ENCODE measurements at regions not wholly inside any gene's neighbourhood (a gene's known extent, or its start where the extent isn't known, plus 50 kb on each side); places are given as distances from the start of the nearest gene placed in this dataset.

DNA sequence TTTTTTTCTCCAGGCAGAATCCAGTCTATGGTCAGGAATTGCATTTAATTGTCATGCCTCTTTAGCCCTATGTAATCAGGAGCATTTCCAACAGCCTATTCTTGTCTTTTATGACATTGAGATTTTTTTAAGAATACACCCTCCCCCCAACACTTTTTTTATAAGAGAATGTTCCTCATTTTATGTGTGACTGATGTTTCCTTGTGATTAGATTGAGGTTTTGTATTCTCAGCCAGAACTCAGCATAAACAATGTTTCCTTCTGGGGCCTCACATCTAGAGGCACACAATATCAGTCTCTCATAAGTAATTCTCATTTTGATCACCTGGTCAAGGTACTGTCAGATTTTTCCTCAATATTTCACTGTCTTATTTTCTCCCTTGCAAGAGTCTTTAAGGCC, 193.4 kb upstream of the PDE1C start:
- DNase-seq (ENCODE audit: low read depth) = no peak

DNA sequence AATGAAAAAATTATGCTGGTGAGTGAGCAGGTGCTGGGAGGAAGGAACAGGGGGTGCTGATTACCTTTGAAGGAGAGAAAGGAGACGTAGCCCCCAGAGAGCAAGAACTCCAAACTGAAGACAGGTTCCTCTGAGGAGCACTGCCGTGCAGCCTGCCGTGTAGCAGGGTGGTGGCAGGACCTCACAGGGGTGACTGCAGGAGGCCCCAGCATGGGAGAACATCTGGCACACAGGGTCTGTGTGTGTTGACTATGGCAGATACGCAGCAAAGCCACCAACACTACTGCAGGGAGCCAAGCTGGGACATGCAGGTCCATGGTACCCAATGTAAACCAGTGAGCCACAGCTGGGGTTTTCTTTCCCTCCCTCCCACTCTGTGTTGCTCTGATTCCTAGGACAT, 192.1 kb upstream of the PDE1C start:
- DNase-seq (ENCODE audit: low read depth) = no peak

DNA sequence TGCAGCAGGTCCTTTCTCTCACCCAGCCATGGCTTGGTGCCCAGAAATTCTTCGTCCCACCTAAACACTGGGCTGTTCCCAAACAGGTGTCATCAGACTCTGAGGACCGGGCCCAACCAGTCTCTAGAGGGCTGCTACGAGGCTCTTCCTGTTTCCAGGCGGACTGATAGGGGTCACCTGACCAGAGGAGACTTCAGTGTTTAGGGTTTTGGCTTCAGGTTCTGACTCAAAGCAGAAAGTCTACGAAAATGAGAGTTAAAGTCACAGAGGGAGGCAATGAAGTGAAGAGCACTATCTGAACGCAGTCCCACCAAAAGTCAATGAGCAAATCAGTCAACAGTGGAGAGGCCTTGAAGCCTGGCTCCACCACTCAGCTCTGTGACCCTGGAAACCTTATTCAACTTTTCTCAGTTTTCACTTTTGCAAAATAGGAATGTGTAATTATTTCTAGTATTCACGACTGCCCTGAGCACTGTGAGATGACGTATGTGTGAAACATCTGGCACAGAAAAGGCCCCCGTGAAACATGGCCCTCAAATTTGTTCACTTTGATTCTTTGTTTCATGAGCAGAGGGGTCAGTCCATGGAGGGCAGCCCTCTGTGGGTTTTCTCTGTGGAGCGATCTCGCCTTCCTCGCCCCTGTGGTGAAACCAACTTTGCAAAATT, 189.9 kb upstream of the PDE1C start:
- DNase-seq (ENCODE audit: low read depth) = no peak

DNA sequence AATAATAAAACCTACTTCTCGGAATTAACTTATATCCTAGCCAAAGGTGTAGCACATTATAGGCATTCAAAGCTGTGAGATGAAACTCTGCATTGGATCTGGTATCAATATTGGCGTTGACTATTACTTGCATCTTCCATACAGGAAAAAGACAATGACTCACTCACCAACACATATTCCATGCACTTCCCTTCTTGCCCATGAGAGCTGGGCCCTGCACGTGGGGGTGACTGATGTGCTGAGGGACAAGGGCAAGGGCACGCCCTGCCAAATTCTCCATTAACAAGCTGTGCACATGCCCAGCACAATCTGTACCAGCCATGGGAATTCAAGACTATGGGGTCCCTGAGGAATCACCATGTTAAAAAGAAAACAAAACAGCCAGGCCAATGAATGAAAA, 188.1 kb upstream of the PDE1C start:
- DNase-seq (ENCODE audit: low read depth) = no peak

GRCh38 chr7:32257621-32258020, 187.4 kb upstream of the PDE1C start:
- DNase-seq (ENCODE audit: low read depth) = no peak

- no peak for DNase-seq (ENCODE audit: low read depth)
These were observed 186.6 kb upstream of the PDE1C start for GRCh38 chr7:32256811-32257210.

DNA sequence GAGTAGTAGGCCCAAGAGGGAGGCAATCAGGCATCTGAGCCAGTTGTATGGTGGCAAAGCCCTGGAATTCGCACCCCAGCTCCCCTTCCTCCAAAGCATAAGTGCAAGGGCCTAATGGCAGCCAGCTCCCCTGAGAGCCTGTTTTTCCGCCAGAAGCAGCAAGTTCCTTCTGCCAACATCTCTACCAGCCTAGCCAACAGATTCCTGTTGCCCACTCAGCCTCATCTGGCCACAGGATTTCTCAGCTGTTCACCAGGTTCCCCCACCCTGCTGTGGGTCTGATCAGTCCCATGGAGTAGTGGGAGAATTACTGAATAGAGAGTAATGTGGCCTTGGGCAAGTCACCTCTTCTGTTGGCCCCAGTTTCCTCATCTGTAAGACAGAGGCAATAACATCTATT, 186.2 kb upstream of the PDE1C start:
- DNase-seq (ENCODE audit: low read depth) = no peak

DNA sequence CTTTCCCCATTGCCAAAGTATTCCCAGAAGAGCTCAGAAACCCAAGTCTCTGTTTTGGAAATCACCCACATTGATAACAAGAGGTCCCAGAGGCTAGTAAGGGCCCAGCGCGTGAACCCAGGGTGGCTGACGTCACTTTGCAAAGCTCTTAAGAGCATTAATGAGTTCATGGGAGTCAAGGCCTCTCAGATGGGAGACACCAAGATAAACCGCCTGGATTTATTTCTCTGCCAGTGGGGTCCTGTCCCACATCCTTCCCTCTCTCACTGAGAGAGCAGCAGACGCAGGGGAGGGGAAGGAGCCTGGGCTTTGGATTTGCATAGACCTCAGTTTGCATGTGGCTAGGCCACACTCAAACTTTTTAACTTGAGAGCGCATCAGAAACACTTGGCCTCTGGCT, 184.8 kb upstream of the PDE1C start:
- DNase-seq (ENCODE audit: low read depth) = no peak

- no peak for DNase-seq (ENCODE audit: low read depth)
These were observed 183.1 kb upstream of the PDE1C start for GRCh38 chr7:32253299-32253698.

- DNase-seq (ENCODE audit: low read depth) = no peak
These were observed 181.5 kb upstream of the PDE1C start for GRCh38 chr7:32251659-32252058.

- DNase-seq (ENCODE audit: low read depth) = no peak
These were observed 180.5 kb upstream of the PDE1C start for GRCh38 chr7:32250471-32251260.

DNA sequence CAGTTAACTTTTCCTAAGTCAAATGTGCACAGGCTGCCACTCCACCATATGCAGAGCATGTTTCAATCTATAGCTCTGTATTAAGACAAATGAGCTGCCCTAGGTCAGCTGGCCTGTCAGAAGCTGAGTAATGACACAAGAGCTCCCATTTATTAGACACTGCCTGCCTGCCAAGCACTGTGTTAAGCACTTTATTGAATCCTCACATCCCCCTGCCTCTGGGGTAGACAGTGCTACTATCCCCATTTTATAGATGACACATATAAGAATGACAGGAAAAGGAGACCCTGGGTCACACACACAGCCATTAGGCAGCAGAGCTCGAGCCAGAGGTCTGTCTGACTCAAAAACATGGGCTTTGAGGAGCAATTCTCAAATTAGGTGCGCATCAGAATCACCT, 179.8 kb upstream of the PDE1C start:
- no peak for DNase-seq (ENCODE audit: low read depth)

- no peak for DNase-seq (ENCODE audit: low read depth)
These were observed 178.3 kb upstream of the PDE1C start for GRCh38 chr7:32248522-32248921.

GRCh38 chr7:32244806-32245345, 174.7 kb upstream of the PDE1C start:
- DNase-seq (ENCODE audit: low read depth) = no peak

GRCh38 chr7:32243687-32244290, 173.6 kb upstream of the PDE1C start:
- no peak for DNase-seq (ENCODE audit: low read depth)

DNA sequence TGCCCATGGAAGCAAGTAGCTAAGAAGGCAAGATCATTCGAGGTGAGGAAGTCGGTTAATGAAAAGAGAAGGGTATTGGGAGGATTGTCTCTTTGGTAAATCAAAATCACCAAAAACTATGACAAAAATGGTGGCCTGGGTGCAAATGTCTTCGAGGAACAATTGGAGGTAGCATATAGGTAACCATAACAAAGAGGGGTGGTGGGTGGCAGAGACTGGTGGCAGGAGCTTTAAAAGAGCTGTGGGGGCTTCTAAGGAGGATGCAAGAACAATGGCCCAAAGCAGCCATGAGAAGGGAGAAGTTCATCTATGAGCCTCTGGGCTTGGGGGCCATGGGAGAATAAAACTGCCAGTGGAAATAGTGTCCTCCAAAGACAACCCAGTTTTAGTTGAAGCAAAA, 172.2 kb upstream of the PDE1C start:
- DNase-seq (ENCODE audit: low read depth) = no peak

DNA sequence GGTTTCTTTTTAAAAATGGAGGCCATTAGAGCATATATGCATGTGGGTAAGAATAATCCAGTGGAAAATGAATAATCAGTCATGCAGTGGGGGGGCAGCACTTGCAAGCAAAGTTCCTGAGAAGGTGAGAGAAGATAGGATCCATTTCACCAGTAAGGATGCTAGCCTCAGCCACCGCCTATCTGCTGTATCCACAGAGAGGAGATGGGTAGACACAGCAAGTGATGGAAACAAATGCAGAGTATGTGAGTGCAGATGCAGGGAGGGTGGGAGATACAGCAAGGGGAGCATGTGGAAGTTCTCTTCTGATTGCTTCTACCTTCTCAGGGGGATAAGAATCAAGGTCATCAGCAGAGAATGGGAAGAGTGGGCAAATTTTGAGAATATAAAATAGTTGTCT, 171.4 kb upstream of the PDE1C start:
- no peak for DNase-seq (ENCODE audit: low read depth)

DNA sequence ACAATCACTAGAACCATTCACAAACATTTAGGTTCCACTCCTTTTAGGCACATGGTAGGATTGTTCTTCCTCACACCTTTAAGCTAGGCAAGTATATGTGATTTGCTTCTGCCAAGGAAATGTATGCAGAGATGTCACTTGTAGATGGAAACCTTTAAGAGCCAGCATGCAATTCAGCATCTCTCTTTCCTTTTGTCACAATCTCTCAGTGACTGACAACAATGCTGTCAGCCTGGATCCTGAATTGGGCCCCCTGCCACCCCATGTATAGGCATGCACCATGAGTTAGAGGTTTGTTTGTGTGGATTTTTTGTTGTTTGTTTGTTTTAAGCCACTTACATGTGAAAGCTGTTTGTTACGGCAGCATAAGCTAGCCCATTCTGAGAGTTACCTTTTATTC, 169.6 kb upstream of the PDE1C start:
- no peak for DNase-seq (ENCODE audit: low read depth)

- DNase-seq (ENCODE audit: low read depth) = no peak
These were observed 158.4 kb upstream of the PDE1C start for GRCh38 chr7:32228601-32229000.

DNA sequence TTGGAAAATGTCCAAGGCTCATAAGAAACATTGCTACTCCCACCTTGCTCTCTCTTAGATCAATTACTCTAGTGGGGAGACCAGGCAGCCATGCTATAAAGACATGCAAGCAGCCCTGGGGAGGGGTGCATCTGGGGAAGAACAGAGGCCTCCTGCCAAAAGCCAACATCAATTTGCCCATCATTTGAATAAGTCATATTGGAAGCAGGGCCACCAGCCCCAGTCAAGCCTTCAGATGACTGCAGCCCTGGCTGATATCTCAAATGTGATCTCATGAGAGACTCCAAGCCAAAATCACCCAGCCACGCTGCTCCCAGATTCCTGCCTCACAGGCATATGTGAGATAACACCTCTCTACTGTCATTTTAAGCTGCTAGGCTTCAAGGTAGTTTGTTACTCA, 157.5 kb upstream of the PDE1C start:
- DNase-seq (ENCODE audit: low read depth) = no peak

GRCh38 chr7:32224276-32224675, 154.1 kb upstream of the PDE1C start:
- no peak for DNase-seq (ENCODE audit: low read depth)

- DNase-seq (ENCODE audit: low read depth) = no peak
These were observed 153.5 kb upstream of the PDE1C start for GRCh38 chr7:32223721-32224120.

GRCh38 chr7:32223071-32223650, 153.0 kb upstream of the PDE1C start:
- DNase-seq (ENCODE audit: low read depth) = no peak
